ENCODE measurements at regions not wholly inside any gene's neighbourhood (a gene's known extent, or its start where the extent isn't known, plus 50 kb on each side); places are given as distances from the start of the nearest gene placed in this dataset.

GRCh38 chr11:121775276-121775675 is 322.5 kb upstream of the SORL1-AS1 start:
- TF ChIP-seq CTCF (IDR thresholded peaks at IDR 0.05; ENCODE audit: poor library complexity) (no peak), EZH2phosphoT487 (IDR thresholded peaks at IDR 0.05; ENCODE audit: low read depth, severe bottlenecking, unreplicated experiment) (no peak)

Measured in hepatocyte (in vitro differentiated cells).